Activated T-cell treated with anti-CD3 and anti-CD28 coated beads, Interleukin-2, amount 50 U/mL, for 72 hours (primary cell): ENCODE measurements at regions not wholly inside any gene's neighbourhood (a gene's known extent, or its start where the extent isn't known, plus 50 kb on each side); places are given as distances from the start of the nearest gene placed in this dataset.
A peak's percentile ranks its signal among the peaks of the same experiment; 100 is the strongest.

ENCODE experiments used
- ATAC-seq, 2 donors: fragments of 150-1000 bp; cut with Tn5 transposase; replicated peaks in 1 of 2; 2 replicates each; pipeline ENCODE4 v1.10.0; 2021; ENCODE audit warnings: moderate library complexity in 2 of 2, mild to moderate bottlenecking in 1 of 2
- DNase-seq, 2 donors: peaks; one replicate each; pipeline ENCODE4 v3.0.0; 2021 to 2022; ENCODE audit warnings: mixed read lengths in 1 of 2
- H3K27ac Mint-ChIP-seq: one replicate; pipeline ENCODE4 v1.8.0; 2022; ENCODE audit warnings: mild to moderate bottlenecking, moderate library complexity, mixed read lengths
- H3K27me3 Mint-ChIP-seq: one replicate; pipeline ENCODE4 v1.8.0; 2022; ENCODE audit warnings: low read depth, mixed read lengths
- H3K36me3 Mint-ChIP-seq, 2 donors: one replicate each; pipeline ENCODE4 v1.8.0; 2022; ENCODE audit warnings: mixed read lengths in 2 of 2, mild to moderate bottlenecking in 1 of 2; ENCODE audit not compliant: insufficient read depth in 2 of 2
- H3K4me1 Mint-ChIP-seq: one replicate; pipeline ENCODE4 v1.8.0; 2022; ENCODE audit warnings: low read depth, mixed read lengths
- H3K4me3 Mint-ChIP-seq, 2 donors: one replicate each; pipeline ENCODE4 v1.8.0; 2022; ENCODE audit warnings: mild to moderate bottlenecking in 2 of 2, mixed read lengths in 2 of 2, moderate library complexity in 2 of 2
- H3K9me3 Mint-ChIP-seq, 2 donors: one replicate each; pipeline ENCODE4 v1.8.0; 2022; ENCODE audit warnings: mixed read lengths in 2 of 2

DNA sequence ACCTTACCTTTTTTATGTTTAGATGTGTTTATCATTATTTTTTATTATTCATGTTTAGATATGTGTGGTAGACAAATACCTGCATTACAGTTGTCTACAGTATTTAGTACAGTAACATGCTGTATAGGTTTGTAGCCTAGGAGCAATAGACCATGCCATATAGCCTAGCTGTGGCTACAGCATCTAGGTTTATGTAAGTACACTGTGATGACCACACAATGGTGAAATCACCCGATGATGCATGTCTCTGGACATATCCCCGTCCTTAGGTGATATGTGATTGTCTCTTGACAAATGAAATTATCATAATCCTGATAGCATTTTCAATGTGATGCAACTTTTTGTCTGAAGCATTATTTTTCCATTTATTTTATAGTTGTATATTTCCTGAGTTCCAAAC lies 121.2 kb downstream of the DISP1 start:
- ATAC-seq (no peak), DNase-seq (no peak)
- no peaks in the 10 kb centered on the region for H3K36me3 Mint-ChIP-seq
- no peaks in the 10 kb centered on the region for H3K9me3 Mint-ChIP-seq
- no peaks in the 10 kb centered on the region for H3K4me1 Mint-ChIP-seq
- H3K4me3 Mint-ChIP-seq, result no peak overlapping the region
- no peaks in the 10 kb centered on the region for H3K27me3 Mint-ChIP-seq
- H3K27ac Mint-ChIP-seq, result no peak overlapping the region

DNA sequence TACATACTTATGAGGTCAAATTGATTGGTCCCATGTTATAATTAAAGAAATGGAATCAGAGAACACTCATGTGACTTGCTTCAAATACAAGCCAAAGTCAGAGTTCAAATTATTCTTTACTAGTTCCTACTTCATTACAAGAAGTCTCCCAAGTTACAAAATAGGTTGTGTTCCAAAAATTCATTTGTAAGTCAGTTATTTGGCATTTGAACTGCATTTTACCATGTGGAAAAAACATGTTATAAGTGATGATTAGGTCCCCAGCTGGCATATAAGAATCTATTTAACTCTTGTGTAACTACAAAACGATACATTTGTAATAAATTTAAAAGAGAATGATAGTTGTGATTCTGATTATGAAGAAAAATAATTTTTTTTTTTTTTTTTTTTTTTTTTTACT lies 124.1 kb downstream of the DISP1 start:
- Mint-ChIP-seq H3K9me3 (no peaks in the 10 kb centered on the region), H3K36me3 (no peaks in the 10 kb centered on the region), H3K27me3 (no peaks in the 10 kb centered on the region), H3K4me3 (no peak overlapping the region), H3K4me1 (no peaks in the 10 kb centered on the region), H3K27ac (no peak overlapping the region)
- DNase-seq (no peak), ATAC-seq (no peak)

DNA sequence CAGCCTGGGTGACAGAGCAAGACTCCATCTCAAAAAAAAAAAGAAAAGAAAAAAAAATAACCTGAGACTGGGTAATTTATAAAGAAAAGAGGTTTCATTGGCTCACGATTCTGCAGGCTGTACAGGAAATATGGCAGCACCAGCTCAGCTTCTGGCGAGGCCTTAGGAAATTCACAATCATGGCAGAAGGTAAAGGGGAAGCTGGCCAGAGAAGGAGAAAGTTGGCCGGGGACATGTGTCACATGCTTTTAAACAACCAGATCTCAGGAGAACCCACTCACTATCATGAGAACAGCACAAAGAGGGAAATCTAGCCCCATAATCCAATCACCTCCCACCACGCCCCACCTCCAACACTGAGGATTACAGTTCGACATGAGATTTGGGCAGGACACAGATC lies 125.3 kb downstream of the DISP1 start:
- Mint-ChIP-seq H3K27me3 (no peaks in the 10 kb centered on the region), H3K9me3 (no peaks in the 10 kb centered on the region), H3K4me1 (no peaks in the 10 kb centered on the region), H3K27ac (no peak overlapping the region), H3K4me3 (no peak overlapping the region), H3K36me3 (no peaks in the 10 kb centered on the region)
- no peak for ATAC-seq
- DNase-seq, result no peak

DNA sequence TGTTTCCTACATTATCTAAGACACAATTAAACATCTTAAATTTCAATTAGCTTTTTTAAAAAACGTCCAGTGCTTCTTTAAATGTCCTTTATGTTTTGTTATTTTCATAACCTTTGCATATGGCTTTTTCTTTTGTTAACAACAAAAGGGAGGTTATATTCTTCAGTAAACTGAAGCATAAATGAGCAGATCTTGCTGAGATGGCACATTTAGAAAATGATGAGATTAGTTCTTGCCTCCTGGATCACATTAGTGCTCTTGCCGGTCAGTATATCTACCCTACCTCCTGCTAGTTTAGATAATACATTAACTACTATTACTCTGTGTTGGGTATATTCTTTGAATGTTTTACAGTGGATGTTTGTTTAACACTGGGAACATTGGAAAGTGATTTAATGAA lies 126.1 kb downstream of the DISP1 start:
- Mint-ChIP-seq H3K36me3 (no peaks in the 10 kb centered on the region), H3K27ac (no peak overlapping the region), H3K27me3 (no peaks in the 10 kb centered on the region), H3K9me3 (no peaks in the 10 kb centered on the region), H3K4me3 (no peak overlapping the region), H3K4me1 (no peaks in the 10 kb centered on the region)
- no peak for ATAC-seq
- no peak for DNase-seq

DNA sequence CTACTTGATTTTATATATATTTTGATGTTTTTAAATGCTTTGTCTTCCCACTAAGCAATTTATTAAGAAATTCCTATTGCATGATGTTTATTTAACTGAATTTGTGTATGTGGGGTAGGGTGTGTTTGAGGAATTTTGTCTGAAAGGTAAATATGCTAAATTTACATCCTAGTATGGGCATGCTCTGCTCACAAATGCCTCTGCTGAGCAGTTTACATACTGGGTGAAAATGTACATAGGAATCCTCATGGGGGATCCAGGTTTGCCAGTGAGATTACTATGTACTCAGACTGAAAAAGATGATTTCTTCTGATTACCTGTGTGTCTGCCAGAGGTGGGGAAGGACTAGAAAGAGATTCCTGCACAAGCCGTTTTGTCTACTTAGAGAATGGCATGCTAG lies 126.6 kb downstream of the DISP1 start:
- no peak overlapping the region for H3K27ac Mint-ChIP-seq
- no peak for DNase-seq
- no peak for ATAC-seq

DNA sequence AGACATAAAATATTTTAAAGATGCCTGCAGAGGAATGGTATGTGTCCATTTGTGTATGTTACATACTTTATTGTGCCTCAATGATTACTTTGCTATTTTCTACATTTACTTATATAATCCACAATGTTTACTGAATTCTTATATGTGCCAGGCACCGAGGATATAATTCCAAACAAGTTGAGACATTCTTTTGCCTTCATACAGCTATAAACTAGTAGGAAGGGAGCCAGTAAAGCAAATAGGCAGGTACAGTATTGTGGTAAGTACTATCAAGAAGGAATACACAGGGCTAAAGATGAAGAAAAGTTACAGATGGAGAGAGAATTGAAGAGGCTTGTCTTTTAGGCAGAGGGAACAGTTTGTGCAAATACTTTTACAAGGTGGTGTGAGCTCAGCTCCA lies 131.6 kb downstream of the DISP1 start:
- Mint-ChIP-seq H3K4me3 (no peak overlapping the region), H3K36me3 (no peaks in the 10 kb centered on the region), H3K27me3 (no peaks in the 10 kb centered on the region), H3K4me1 (no peaks in the 10 kb centered on the region), H3K27ac (no peak overlapping the region), H3K9me3 (no peaks in the 10 kb centered on the region)
- no peak for ATAC-seq
- DNase-seq, result no peak

More for the DNA sequence above, 126.6 kb downstream of the DISP1 start:
- no peaks in the 10 kb centered on the region for H3K36me3 Mint-ChIP-seq
- no peaks in the 10 kb centered on the region for H3K4me1 Mint-ChIP-seq
- H3K27me3 Mint-ChIP-seq, result no peaks in the 10 kb centered on the region
- no peaks in the 10 kb centered on the region for H3K9me3 Mint-ChIP-seq
- no peak overlapping the region for H3K4me3 Mint-ChIP-seq

DNA sequence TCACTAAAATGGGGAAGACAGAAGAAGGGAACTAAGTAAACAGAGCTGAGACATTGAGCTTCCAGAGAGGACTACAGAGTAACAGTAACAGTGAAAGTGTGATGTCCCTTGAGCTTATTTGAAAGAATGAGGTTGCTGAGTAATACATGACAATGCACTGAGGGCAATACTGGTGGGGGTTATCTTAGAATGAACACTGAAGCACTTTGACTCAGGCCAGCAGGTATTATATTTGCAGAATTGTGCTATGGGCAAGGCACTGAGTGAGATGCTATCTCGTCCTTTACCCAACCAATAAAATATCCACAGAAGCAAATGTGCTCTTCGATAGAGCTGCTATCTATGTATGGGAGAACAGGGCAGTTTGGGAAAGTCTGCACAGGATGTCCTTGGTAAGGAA lies 133.2 kb downstream of the DISP1 start:
- Mint-ChIP-seq H3K27me3 (no peaks in the 10 kb centered on the region), H3K9me3 (no peaks in the 10 kb centered on the region), H3K4me3 (no peak overlapping the region), H3K27ac (no peak overlapping the region), H3K4me1 (no peaks in the 10 kb centered on the region), H3K36me3 (no peaks in the 10 kb centered on the region)
- ATAC-seq (peak in 1 of 2 donors; percentile 26), DNase-seq (no peak)

DNA sequence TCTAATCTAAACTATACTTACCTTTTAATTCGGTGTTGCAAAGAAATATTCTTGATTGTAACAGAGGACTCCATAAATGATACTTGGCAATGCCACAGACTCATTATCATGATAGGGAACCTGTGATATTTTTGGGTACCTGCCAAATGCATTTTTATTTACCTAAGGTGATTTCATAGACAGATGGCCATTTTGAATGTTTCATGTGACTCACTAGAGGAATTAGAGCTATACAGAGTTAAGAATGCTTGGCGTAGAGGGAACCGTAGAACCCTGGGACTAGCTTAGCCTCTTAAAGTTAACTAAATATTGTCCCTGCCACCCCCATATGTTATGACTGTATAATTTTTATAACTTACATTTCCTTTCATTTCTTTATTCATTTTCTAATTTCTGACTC lies 136.1 kb downstream of the DISP1 start:
- no peak overlapping the region for H3K4me3 Mint-ChIP-seq
- H3K9me3 Mint-ChIP-seq, result no peaks in the 10 kb centered on the region
- ATAC-seq (no peak), DNase-seq (no peak)
- H3K36me3 Mint-ChIP-seq, result no peaks in the 10 kb centered on the region
- no peaks in the 10 kb centered on the region for H3K27me3 Mint-ChIP-seq
- no peaks in the 10 kb centered on the region for H3K4me1 Mint-ChIP-seq
- no peak overlapping the region for H3K27ac Mint-ChIP-seq

DNA sequence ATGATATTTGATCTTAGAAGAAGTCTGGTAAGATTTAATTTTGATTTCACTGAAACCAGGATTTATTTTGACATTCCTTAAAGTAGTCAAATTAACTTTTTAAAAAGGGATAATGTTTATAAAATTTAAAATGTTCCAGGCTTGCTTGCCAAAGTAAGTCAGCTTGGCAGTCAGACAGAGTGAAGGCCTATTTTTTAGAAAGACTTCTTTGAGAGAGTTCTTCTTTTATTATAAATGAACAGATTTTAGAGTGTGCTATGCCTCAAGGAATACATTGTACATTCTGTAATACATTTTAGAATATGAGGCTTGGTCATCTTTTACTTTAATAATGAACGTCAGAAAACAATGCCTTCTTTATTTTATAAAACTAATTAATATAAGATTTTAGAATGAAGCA lies 138.7 kb downstream of the DISP1 start:
- no peaks in the 10 kb centered on the region for H3K27me3 Mint-ChIP-seq
- no peaks in the 10 kb centered on the region for H3K9me3 Mint-ChIP-seq
- H3K27ac Mint-ChIP-seq, result no peak overlapping the region
- H3K4me1 Mint-ChIP-seq, result no peaks in the 10 kb centered on the region
- no peaks in the 10 kb centered on the region for H3K36me3 Mint-ChIP-seq
- no peak overlapping the region for H3K4me3 Mint-ChIP-seq
- ATAC-seq (no peak), DNase-seq (no peak)

DNA sequence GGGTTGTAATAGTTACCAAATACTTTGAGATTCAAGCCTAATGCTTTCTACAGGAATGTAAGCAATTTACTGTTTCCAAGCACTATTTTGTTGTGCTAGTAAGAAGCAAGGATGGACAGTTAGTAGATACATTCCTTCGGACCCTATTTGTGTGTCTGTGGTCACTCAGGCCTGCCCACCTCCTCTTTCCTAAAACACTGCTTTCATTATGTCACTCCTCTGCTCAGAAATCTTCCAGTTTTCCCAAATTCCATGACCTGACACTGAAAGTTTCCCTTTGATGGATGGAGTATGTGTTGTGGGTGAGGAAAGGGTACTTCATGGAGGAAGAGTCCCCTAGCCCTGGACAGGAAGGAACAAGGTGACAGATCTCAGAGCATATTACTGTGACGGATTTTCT lies 141.1 kb downstream of the DISP1 start:
- peaks cover 0 to 4% of the 10 kb centered on the region in 2 donors for H3K9me3 Mint-ChIP-seq
- no peak overlapping the region for H3K4me3 Mint-ChIP-seq
- no peaks in the 10 kb centered on the region for H3K36me3 Mint-ChIP-seq
- no peaks in the 10 kb centered on the region for H3K27me3 Mint-ChIP-seq
- no peaks in the 10 kb centered on the region for H3K4me1 Mint-ChIP-seq
- ATAC-seq (no peak), DNase-seq (no peak)
- no peak overlapping the region for H3K27ac Mint-ChIP-seq

DNA sequence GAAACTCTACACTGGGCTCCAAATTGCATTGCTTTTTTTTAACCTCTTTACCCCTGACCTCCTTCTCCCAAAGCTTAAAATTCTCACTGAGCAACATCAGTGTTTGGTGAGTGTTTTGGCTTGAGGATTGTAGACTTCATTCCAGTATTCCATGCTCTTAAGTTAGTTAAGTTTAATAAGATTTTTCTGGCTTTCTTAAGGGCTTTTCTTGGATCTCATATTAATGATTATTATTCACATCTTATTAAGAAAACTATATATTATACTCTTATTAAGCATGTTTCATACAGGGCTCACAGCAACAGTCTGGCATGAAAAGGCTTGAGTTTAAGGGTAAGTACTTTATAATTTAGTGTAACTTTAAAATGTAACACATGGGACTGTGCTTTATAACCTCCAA lies 141.8 kb downstream of the DISP1 start:
- Mint-ChIP-seq H3K36me3 (no peaks in the 10 kb centered on the region), H3K27me3 (no peaks in the 10 kb centered on the region), H3K27ac (no peak overlapping the region), H3K4me1 (no peaks in the 10 kb centered on the region), H3K9me3 (peaks cover 0 to 4% of the 10 kb centered on the region in 2 donors), H3K4me3 (no peak overlapping the region)
- DNase-seq (no peak), ATAC-seq (no peak)

DNA sequence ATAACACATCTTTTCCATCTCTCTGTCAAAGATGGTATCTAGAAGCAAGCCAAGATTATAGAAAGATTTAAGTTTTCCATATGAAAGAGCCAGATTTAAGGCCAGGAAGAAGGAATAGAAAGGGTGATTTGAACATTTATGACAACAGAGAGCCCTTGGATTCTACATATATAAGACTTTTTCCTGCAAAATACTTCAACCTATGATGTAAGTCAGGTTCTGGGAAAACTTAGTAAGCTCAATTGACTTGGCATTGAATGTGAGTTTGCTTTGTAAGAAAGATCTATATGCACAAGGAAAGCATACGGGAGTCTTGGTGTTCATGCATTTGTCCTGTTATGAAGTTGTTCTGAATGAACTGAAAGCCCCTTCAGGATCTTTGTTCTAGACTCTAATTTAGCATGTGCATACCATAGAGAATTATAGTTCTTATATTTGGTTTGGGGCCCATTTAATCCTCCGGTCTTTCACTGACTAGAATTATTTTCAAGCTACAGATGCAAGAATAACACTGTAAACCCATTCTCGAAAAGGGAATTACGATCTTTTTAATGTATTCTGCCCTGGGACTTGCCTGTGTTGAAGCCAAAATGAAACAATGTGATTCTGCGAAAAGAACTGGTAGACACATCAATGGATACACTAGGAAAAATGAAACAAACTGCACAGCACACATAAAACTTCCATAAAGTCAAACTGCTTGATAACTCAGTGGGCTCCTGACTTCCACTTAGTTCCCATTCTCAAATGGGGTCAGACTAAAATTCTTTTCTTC lies 152.8 kb downstream of the DISP1 start:
- no peak for ATAC-seq
- Mint-ChIP-seq H3K27ac (no peak overlapping the region), H3K9me3 (no peaks in the 10 kb centered on the region), H3K4me1 (no peaks in the 10 kb centered on the region), H3K36me3 (no peaks in the 10 kb centered on the region), H3K4me3 (no peak overlapping the region), H3K27me3 (no peaks in the 10 kb centered on the region)
- no peak for DNase-seq

DNA sequence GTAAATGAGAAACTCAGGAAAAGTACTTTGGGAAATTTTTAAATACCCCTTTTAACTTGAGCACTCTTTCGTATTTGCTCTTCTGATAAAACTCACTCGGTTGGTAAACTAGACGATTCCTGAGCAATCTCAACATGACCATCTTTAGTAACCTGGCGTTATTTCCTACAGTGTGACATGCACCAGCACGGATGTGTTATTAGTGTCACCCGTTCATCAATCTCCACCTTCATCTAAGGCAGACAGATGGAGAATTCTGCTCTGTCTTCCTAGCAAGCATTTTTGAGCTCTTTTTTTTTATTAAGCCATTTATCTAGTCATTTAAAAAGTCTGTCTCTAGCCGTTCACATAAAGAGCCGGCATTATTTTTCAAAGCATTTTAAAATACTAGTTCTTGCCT lies 155.2 kb downstream of the DISP1 start:
- peaks cover 4% of the 10 kb centered on the region for H3K4me1 Mint-ChIP-seq
- no peak overlapping the region for H3K4me3 Mint-ChIP-seq
- no peak for DNase-seq
- no peak for ATAC-seq
- H3K36me3 Mint-ChIP-seq, result no peaks in the 10 kb centered on the region
- no peaks in the 10 kb centered on the region for H3K27me3 Mint-ChIP-seq
- H3K27ac Mint-ChIP-seq, result no peak overlapping the region
- H3K9me3 Mint-ChIP-seq, result no peaks in the 10 kb centered on the region

DNA sequence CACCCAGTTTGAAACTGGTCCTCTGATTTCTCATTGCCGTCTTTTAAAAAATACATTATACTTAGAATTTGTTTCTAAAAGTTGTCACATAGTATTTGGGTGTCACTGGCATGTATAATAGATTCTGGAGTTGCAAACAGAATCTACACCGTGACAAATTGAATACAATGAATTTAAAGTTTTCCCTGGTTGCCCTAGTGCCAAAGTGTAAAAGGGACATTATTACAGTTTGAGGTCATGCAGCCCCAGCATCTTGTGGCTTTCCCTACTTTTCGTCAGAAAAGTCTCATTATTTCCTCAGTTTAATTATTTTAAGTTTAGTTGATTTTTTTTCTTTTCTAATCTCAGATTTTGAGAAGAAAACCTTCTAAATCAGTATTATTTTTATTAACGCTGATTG lies 155.9 kb downstream of the DISP1 start:
- no peaks in the 10 kb centered on the region for H3K36me3 Mint-ChIP-seq
- ATAC-seq (no peak), DNase-seq (no peak)
- peaks cover 4% of the 10 kb centered on the region for H3K4me1 Mint-ChIP-seq
- H3K27me3 Mint-ChIP-seq, result no peaks in the 10 kb centered on the region
- no peaks in the 10 kb centered on the region for H3K9me3 Mint-ChIP-seq
- H3K27ac Mint-ChIP-seq, result no peak overlapping the region
- H3K4me3 Mint-ChIP-seq, result no peak overlapping the region
